Frontal cortex (tissue), 3 donors: ENCODE measurements at regions not wholly inside any gene's neighbourhood (a gene's known extent, or its start where the extent isn't known, plus 50 kb on each side); places are given as distances from the start of the nearest gene placed in this dataset.
"Not testable (repeated sequence)": the region's sequence is repeated elsewhere in the genome, so short reads cannot be mapped to it uniquely, and the experiment has no call there.

Source experiments
- DNase-seq, 2 donors: peaks; one replicate each; pipeline ENCODE4 v3.0.0; 2012; ENCODE audit warnings: low spot score in 2 of 2
- FAIRE-seq: peaks from 2 replicates; lab custom pipeline; 2012; peaks lifted over from hg19 to GRCh38; lab: Jason Lieb, UNC
- donor health status: control.
- donor health status: control.
- donor health status: control.

DNA sequence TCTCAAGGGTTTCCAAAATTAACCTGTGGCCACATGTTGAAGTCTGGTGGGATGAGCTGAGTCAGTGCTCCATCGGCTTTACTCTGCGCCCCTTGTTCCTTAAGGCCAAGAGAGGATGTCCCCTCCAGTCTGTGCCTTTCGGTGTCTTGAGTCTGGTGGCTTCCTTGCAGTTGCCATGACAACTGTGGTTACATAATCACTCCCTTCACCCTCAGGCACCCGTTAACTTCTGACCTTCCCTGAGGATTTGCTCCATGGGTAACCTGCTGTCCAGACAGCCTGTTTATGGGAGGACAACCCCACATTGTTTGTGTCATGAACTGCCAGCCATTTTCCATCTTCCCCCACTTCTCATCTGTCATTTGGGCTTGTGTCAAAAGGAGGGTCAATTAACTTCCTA lies 401.1 kb upstream of the LCORL start:
- DNase-seq (no peak), FAIRE-seq (no peak)

DNA sequence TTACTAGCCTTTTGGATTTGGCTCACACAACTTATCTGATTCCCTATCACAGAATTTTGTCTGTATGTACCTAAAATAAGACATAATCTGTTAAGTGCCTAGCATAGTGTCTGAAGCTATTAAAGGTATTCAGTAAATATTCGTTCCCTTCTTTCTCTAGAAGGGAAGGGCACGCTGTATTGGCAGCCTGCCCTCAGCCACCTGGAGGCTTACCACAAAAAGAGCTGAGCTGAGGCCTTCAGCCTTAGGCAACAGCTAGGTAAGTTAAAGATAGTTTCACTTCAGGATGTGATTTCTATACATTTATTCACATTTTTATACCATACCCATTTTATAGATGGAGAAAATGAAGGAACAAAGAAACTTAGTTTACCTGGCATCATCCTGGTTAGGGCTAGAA lies 400.0 kb upstream of the LCORL start:
- no peak for DNase-seq
- FAIRE-seq, result no peak

DNA sequence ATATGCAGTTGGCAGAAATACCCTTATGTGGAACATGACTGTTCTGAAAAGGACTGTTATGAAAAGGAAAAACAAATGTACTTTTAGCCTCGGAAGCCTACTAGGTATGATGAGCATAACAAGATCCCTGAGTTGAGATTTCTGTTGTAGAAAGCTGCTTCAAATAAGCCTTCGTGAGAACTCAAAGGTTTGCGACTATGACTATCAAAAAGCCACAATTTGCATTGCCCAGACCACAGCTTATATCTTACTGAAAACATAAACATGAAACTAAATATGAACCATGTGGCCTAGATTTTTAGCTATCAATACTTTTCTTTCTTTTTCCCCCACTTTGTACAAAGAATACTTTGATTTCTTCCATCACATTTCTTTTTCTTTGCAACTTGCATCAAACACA lies 398.2 kb upstream of the LCORL start:
- FAIRE-seq, result no peak
- DNase-seq, result no peak

DNA sequence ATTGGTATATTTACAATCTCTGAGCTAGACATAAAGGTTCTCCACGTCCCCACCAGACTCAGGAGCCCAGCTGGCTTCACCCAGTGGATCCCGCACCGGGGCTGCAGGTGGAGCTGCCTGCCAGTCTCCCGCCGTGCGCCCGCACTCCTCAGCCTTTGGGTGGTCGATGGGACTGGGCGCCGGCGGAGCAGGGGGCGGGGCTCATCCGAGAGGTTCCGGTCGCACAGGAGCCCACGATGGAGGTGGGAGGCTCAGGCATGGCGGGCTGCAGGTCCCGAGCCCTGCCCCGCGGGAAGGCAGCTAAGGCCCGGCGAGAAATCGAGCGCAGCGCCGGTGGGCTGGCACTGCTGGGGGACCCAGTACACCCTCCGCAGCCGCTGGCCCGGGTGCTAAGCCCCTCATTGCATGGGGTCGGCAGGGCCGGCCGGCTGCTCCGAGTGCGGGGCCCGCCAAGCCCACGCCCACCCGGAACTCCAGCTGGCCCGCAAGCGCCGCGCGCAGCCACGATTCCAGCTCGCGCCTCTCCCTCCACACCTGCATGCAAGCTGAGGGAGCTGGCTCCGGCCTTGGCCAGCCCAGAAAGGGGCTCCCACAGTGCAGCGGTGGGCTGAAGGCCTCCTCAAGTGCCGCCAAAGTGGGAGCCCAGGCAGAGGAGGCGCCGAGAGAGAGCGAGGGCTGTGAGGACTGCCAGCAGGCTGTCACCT lies 396.8 kb upstream of the LCORL start:
- DNase-seq, FAIRE-seq: not testable (repeated sequence)

- not testable (repeated sequence) for DNase-seq, FAIRE-seq
Observed at GRCh38 chr4:18417651-18418050, 396.1 kb upstream of the LCORL start.

DNA sequence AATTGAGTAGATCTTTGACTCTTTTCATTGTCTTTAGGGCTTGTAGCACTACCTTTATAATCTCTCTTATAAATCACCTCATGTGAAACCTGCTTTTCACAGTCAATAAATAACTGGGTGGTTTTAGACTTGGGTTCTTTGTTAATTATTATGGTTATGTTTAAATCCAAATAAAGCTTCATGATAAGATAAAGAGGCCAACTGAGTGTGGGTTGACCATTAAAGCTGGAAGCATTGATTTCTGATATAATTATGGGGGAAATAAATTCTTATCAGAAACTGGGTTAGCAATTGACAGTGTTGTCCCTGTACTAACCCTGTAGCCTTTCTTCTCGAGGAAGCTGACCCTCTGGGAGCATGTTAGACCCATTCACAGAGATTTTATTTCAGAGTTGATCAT lies 384.7 kb upstream of the LCORL start:
- no peak for FAIRE-seq
- DNase-seq, result no peak

GRCh38 chr4:18405054-18405453 lies 383.5 kb upstream of the LCORL start:
- no peak for DNase-seq
- no peak for FAIRE-seq

- FAIRE-seq (no peak), DNase-seq (no peak)
Observed at GRCh38 chr4:18404642-18405041, 383.1 kb upstream of the LCORL start.

DNA sequence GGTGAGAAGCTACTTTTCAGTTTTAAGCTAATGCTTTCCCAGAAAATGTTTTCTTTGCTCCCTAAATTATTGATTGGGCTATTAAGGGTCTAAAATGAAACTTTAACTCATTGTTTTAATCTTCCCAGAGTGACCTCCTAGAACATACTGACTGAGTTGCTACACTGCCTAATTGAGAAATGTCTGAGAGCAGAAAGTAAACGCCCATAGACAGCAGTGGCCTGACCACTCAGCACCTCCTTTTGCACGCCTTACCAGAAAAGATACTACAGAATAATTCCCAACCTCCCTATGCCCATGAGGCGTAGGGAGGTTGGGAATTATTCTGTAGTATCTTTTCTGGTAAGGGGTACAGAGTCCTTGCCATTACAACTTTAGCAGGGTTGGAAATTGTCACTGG lies 381.8 kb upstream of the LCORL start:
- no peak for DNase-seq
- no peak for FAIRE-seq

DNA sequence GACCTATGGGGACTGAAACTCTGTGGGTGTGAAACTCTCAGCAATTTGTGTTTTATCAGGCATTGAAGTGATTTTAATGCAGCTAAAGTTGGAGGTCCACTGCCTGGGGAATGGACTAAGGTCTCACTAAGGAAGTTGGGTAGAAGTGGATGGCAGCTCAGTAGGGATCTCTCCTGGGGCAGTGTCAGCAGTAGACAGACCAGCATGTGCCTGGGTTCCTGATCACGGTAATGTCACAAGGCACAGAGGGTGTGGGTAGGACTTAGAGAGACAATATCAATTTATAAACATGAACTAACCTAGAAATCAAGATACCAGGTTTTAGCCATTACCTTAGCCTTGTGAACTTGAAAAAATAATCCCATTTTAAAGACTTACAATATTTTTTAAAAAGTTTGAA lies 380.3 kb upstream of the LCORL start:
- DNase-seq (no peak), FAIRE-seq (no peak)

DNA sequence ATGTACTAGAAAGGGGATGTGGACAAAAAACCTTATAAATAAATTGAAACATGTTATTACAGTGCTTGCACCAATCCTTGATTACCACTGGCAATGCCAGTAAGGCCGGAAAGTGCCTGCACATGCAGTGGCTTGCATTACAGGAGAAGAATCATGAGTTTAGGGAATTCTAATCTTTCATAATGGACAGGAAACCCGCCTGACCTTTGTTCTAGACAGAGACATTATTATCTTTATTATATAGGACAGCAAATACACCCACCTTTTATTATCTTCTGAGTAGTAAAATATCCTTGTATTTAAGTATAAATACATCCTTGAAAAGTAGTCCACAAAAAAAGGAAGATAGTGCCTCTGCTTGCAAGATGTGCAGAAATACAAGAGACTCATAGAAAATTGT lies 379.9 kb upstream of the LCORL start:
- FAIRE-seq, result no peak
- DNase-seq, result no peak

DNA sequence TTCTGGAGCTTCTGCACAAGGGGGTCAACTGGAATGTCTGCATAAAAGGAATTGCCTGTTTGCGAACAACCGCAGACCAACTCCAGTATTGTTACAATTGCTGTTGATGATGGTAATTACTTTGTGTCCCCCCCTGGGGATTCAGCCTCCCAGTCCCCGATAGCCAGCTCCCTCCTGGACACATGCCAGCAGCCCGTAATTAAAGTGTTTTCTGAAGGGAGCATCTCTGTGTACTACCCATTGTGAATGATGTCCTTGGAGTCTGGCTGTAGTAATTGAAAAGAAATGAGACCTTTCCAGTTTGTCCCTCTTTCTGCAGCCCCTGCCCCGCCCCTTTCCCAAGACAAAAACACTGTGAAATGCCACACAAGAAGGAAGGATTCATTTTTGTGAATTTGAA lies 377.1 kb upstream of the LCORL start:
- FAIRE-seq (no peak), DNase-seq (no peak)

DNA sequence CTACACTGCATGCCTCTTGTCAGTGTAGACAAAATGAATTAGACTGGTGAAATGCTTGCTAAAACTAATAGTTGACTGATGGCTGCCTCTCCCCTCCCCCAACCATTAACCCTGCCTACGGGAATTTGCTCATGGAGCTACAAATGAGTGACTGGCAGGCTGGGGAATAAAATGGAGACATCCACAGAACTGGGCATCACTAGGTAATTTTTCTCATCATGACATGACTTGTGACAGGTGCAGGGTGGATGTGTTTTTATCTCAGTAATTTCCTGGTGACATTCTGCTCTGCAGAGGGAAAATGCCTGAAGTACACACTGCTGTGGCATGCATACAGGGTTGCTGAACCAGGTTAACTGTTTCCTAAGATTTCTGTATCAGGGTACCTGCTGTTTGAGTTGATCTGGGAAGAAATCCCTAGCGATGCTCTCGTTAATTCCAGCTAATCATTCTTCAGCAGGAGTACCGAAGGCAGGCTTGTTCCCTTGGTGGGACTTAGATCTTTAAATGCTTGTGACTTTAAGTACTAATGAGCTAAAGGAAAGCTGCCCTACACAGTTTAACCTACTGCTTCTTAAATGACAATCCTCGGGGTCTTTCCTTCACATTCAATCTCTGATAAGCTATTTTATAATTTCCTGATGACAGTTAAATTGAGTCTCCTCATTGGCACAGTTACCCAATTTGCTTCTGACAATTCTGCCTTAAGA lies 376.3 kb upstream of the LCORL start:
- FAIRE-seq (no peak), DNase-seq (no peak)

DNA sequence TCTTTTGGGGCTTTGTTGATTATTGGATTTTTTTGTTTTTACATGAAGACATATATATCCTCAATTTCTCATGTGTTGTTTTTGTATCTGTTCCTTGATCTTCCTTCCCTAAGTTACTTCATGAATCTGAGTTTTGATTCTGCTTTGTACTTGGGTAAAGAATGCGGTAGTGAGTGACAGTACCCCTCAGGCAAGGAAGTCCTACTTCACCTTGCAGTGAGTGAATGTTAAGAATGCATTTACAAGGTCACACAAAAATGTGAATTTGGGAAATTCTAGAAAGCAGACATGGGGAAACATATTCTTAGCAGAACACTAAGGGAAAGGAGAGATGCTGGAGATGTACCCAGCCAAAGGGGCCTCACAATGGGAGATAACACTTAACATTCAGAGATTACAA lies 373.1 kb upstream of the LCORL start:
- DNase-seq (no peak), FAIRE-seq (no peak)

DNA sequence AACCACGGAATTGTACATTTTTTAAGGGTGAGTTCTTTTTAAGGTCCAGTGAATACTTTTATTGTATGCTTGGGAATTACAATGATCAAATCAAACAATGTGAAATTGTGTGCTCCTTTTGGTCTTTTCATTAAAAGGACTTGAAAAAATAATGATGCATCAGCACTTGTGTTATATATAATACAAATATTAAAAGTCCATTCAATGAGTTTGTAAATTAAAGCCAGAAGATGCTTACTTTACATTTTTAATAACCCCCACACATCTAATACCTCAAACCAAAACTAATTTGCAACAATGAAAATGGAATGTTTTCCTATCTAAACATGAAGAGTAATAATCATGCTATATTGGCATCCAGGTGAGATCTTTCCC lies 369.8 kb upstream of the LCORL start:
- FAIRE-seq (no peak), DNase-seq (no peak)

- DNase-seq (no peak), FAIRE-seq (no peak)
Observed at GRCh38 chr4:18390655-18391353, 369.2 kb upstream of the LCORL start.

GRCh38 chr4:18389115-18389514 lies 367.6 kb upstream of the LCORL start:
- FAIRE-seq (no peak), DNase-seq (no peak)

- DNase-seq (no peak), FAIRE-seq (no peak)
Observed at GRCh38 chr4:18388039-18388438, 366.5 kb upstream of the LCORL start.

- DNase-seq, result no peak
- FAIRE-seq, result no peak
Observed at GRCh38 chr4:18381186-18381585, 359.6 kb upstream of the LCORL start.

- DNase-seq (no peak), FAIRE-seq (no peak)
Observed at GRCh38 chr4:18369561-18369960, 348.0 kb upstream of the LCORL start.

DNA sequence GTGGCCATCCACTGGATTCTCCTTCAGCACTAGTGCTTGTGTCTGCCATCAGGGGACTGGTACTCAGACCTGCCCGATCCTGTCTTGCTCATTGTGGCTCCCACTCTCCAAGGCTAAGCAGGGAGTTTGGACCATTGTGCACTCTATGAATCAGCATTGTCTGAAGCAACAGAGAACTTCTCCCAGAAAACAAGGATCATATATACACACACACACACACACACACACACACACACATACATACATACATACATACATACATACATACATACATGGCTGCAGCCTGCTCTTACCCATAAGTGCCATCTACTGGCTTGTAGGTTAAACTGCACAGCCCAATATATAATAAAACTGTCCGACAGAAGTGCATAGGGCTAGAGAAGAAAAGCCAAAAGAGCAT lies 345.3 kb upstream of the LCORL start:
- FAIRE-seq (no peak), DNase-seq (no peak)
